NCI-H2196 (cell line): ENCODE measurements at regions not wholly inside any gene's neighbourhood (a gene's known extent, or its start where the extent isn't known, plus 50 kb on each side); places are given as distances from the start of the nearest gene placed in this dataset.

Source experiments
- DNase-seq: peaks from one replicate; lab custom pipeline; 2025; ENCODE audit not compliant: unreplicated experiment; lab: John Stamatoyannopoulos, UW

DNA sequence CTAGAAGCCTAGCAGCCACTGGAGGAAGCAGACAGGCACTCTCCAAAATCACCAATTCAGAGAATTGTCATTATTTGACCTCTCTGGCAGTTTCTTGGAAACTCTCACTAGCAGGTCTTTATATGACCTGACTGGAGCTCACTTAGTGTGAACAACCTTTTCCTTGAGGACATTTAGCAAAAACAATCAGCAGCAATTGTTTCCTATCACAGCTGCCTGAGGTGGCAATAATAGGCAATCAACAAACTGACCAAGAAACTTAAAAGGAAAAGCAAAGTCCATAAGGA lies 162.4 kb upstream of the STT3B start:
- DNase-seq: no peak

DNA sequence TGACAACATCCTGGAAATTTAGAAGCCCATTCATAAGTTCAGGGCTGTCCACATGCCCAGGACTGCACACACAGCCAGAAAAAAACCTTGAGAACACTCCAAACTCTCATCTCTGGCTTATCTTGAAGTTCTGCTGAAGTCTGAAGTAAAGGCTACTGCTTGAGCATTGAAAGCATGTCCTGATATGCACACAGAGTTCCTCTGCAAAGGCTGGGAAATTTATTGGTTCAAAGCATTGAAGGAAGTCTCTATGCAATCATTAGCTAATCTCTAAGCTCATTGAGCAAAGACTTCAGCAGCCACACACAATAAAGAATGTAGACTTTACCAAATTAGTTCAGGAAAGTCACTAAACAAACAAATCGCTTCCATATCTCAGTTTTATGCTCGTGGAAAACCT lies 162.0 kb upstream of the STT3B start:
- no peak for DNase-seq

GRCh38 chr3:31371484-31372177 lies 161.1 kb upstream of the STT3B start:
- DNase-seq: no peak

DNA sequence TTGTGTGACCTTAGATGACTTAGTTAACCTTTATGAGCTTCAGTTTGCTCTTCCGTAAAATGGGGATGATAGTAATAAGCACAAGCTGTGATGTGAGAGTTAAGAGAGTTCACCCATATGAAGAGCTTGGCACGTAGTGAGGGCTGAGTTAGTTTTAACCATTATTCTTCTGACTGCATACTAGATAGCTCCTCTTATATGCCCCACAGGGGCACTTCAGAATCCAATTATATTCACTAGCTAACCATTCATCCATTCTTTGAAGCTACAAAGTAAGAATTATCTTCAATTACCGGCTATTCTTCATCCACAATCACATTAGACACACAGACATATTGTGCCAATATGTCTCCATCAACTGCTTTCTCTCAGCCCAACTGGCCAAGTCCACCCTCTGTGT lies 159.0 kb upstream of the STT3B start:
- DNase-seq: no peak

GRCh38 chr3:31377045-31377642 lies 155.6 kb upstream of the STT3B start:
- no peak for DNase-seq

- DNase-seq: no peak
Observed at GRCh38 chr3:31378231-31378630, 154.5 kb upstream of the STT3B start.

DNA sequence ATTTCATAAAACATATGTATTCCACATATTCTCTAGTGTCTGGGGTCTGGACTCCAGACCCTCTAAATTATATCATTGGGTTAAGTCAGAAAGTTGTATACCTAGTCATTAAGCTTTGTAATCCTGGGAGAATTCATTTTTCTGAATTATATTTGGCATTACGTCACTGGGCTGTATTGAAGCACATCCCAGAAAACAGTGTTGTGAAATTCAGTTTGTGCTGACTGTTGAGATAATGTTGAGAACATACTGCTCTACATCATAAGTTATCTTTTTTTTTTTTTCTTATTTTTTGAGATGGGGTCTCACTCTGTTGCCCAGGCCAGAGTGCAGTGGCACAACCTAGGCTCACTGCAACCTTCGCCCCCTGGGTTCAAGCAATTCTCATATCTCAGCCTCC lies 153.1 kb upstream of the STT3B start:
- no peak for DNase-seq

DNA sequence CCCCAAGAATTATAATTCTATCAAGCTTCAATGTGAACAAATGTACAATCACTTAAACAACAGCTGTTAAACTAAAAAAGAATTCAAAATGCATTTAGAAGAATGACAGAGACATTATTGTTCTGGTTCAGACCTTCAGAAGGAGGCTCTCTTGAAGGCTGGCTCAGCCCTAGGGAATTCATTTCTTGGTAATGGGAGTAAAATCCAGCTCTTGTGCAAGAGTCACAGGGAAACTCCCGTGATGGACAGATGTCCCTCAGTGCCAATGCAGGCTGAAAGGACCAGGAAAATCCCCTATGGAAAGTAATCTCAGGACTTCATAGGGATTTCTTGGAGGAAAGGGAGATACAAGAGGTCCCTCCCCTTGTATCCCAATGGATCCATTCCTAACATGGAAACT lies 149.9 kb upstream of the STT3B start:
- DNase-seq: no peak

- no peak for DNase-seq
Observed at GRCh38 chr3:31384117-31384516, 148.6 kb upstream of the STT3B start.

DNA sequence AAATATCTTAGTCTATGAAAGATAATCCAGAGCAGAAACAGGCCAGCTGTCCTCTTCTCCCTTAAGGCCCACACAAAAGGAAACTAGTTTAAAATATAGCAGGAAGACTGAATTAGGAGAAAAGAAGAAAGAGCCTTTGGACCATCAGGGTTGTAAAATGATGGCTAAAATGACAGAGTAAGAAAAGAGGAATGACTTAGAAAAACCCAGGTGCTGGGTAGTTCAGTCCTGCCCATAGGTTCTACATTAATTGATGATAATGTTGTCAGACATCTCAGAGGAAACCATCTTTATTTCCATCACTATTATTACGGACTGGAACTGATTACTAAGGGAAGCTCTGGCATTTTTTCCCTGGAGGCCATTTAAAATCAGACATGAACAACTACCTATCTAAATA lies 142.8 kb upstream of the STT3B start:
- no peak for DNase-seq

DNA sequence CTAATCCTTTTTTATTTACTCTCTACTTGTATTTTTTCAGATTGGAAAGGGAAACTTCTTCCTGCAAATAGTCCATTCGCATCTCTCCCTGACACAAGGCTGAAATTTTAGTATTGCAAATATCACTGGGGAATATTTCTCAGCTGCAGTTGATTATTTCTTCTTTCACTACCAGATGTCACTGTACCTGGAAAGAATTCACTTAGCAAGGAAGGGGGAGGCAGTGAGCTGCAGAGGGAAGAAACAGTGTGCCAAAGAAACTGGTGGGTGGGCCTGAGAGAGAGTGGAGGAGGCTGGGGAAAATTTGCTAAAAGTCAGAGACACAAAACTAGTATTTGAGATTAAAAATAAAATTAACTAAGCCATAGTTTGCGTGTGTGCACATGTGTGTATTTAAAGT lies 142.3 kb upstream of the STT3B start:
- no peak for DNase-seq

GRCh38 chr3:31391150-31391549 lies 141.6 kb upstream of the STT3B start:
- no peak for DNase-seq

GRCh38 chr3:31392568-31392967 lies 140.2 kb upstream of the STT3B start:
- no peak for DNase-seq

GRCh38 chr3:31399271-31399670 lies 133.5 kb upstream of the STT3B start:
- no peak for DNase-seq

GRCh38 chr3:31402117-31402516 lies 130.6 kb upstream of the STT3B start:
- no peak for DNase-seq

GRCh38 chr3:31403197-31403596 lies 129.5 kb upstream of the STT3B start:
- DNase-seq: no peak

- no peak for DNase-seq
Observed at GRCh38 chr3:31404871-31405270, 127.9 kb upstream of the STT3B start.

DNA sequence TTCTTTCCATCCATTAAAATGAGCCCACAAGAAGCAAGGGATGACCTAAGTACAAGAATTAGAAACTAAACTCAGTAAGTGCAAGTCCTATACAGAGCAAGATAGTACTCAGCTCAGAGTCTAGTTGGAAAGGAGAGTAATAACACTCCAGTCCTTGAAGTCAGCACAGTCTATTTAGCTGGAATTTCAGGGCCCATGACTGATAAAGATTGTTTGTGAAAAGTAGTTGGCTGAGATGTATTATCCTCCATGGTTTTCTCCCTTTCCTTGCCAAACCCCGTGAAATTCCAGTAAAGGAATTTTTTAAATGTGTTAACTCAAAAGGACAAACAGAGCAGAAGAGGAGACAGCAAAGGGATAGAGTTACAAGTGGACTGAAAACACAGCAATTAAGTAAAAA lies 127.2 kb upstream of the STT3B start:
- DNase-seq: no peak

- DNase-seq: no peak
Observed at GRCh38 chr3:31406896-31407295, 125.8 kb upstream of the STT3B start.

- DNase-seq: no peak
Observed at GRCh38 chr3:31407665-31408064, 125.1 kb upstream of the STT3B start.

- no peak for DNase-seq
Observed at GRCh38 chr3:31408720-31409119, 124.0 kb upstream of the STT3B start.

- DNase-seq: no peak
Observed at GRCh38 chr3:31409389-31409788, 123.3 kb upstream of the STT3B start.

DNA sequence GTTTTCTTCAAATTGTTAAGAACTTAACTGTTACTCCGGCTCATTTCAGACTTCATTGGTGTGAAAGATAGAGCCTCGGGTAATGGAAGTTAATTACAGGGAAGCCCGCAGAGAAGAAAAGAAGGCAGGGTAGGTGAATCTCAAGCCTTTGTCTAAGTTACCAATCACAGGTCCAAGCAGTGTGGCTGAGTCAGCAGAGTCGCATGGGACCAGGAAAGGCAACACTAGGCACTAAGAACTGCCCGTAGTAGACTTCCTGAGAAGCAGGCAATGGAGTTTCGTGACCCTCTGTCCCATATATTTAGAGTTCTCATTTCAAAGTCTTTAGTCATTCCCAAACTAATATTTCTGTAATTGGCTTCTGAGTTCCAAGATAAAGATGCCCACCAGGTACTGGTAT lies 122.9 kb upstream of the STT3B start:
- DNase-seq: no peak
